ENCODE measurements at regions not wholly inside any gene's neighbourhood (a gene's known extent, or its start where the extent isn't known, plus 50 kb on each side); places are given as distances from the start of the nearest gene placed in this dataset.

DNA sequence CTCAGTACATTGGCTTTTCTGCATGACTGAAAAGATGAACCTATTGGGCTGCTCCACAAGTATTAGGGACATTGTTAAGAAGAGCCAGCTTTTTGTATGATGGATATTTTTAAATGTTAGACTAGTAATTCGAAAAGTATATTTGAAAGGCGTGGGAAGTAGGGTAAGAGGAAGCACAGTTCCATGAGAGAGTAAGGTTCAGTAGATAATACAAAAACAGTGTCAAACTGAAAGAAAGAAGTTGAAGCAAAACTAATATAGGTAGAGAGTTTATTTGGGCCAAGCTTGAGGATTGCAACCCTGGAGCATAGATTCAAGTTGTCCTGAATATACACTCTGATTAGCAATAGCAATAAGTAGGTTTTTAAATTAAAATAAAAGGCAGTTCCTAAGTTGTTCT lies 193.9 kb downstream of the RASSF9 start:
- H3K4me2 ChIP-seq (ENCODE audit: unreplicated experiment) = no peak overlapping the region
- TF ChIP-seq EZH2 (IDR thresholded peaks at IDR 0.05; ENCODE audit: insufficient read depth, poor library complexity, severe bottlenecking) (no peak), EZH2phosphoT487 (IDR thresholded peaks at IDR 0.05; ENCODE audit: insufficient read depth, low read depth) (no peak)
- no peaks in the 10 kb centered on the region for H3K9me2 ChIP-seq (ENCODE audit: insufficient read depth)
- no peaks in the 10 kb centered on the region for H3K9me3 ChIP-seq (ENCODE audit: low read depth)
- 0 out of 2 replicates have a peak overlapping the region, but pooled peaks have one; percentile 4 for H2AFZ ChIP-seq
- H3K79me2 ChIP-seq (ENCODE audit: insufficient read depth) = no peaks in the 10 kb centered on the region
- in situ Hi-C loops (cut with MboI) = no loop called here
- WGBS, 2 experiments (ENCODE audit: low coverage in 1 of 2, low lambda C conversion rate in 2 of 2, missing lambda C conversion rate in 2 of 2) = 95 to 98% methylated on average over 2 of the region's 2 CpGs
- no peak overlapping the region for H3K4me3 ChIP-seq
- no peak overlapping the region for H3K9ac ChIP-seq
- H3K36me3 ChIP-seq (ENCODE audit: low read depth) = no peaks in the 10 kb centered on the region
- no peaks in the 10 kb centered on the region for H4K20me1 ChIP-seq (ENCODE audit: insufficient read depth)
- H3K27ac ChIP-seq = 0 out of 2 replicates have a peak overlapping the region, but pooled peaks have one; percentile 16
- peaks cover 16% of the 10 kb centered on the region for H3F3A ChIP-seq (ENCODE audit: insufficient read depth)
- 0 out of 2 replicates have a peak, but pooled peaks cover 13% of the 10 kb centered on the region for H3K4me1 ChIP-seq (ENCODE audit: insufficient read depth)
- no peaks in the 10 kb centered on the region for H3K27me3 ChIP-seq (replicated peaks; ENCODE audit: insufficient read depth)
- no peak for DNase-seq

DNA sequence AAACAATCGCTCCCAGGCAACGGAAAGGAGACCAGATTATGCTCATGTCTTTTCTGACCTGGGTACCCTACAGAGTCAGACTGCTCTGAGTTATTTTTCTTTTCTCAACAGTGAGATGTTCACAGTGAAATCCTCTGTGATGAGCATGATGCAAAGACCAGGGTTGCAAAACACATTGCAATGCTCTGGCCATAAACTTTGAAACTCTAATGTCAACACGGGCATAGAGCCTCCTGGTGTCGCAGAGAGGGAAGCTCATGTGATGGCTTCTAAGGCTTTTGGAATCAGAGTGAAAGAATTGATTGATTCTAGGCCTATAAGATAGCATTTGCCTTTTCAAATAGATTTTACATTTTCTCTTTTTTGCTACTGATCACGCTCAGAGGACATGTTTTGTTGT lies 193.4 kb downstream of the RASSF9 start:
- H3K4me1 ChIP-seq (ENCODE audit: insufficient read depth) = 0 out of 2 replicates have a peak, but pooled peaks cover 13% of the 10 kb centered on the region
- in situ Hi-C loops (cut with MboI) = no loop called here
- no peak overlapping the region for H3K4me3 ChIP-seq
- H3K4me2 ChIP-seq (ENCODE audit: unreplicated experiment) = no peak overlapping the region
- H3K27ac ChIP-seq = 0 out of 2 replicates have a peak overlapping the region, but pooled peaks have one; percentile 16
- H3F3A ChIP-seq (ENCODE audit: insufficient read depth) = peaks cover 16% of the 10 kb centered on the region
- H2AFZ ChIP-seq = no peak overlapping the region
- H3K27me3 ChIP-seq (replicated peaks; ENCODE audit: insufficient read depth) = no peaks in the 10 kb centered on the region
- no peaks in the 10 kb centered on the region for H3K9me2 ChIP-seq (ENCODE audit: insufficient read depth)
- no peaks in the 10 kb centered on the region for H3K36me3 ChIP-seq (ENCODE audit: low read depth)
- no peak overlapping the region for H3K9ac ChIP-seq
- no peaks in the 10 kb centered on the region for H4K20me1 ChIP-seq (ENCODE audit: insufficient read depth)
- no peaks in the 10 kb centered on the region for H3K79me2 ChIP-seq (ENCODE audit: insufficient read depth)
- H3K9me3 ChIP-seq (ENCODE audit: low read depth) = no peaks in the 10 kb centered on the region
- DNase-seq = peak; percentile 85
- WGBS, 2 experiments (ENCODE audit: low coverage in 1 of 2, low lambda C conversion rate in 2 of 2, missing lambda C conversion rate in 2 of 2) = 70 to 71% methylated on average over 5 of the region's 5 CpGs
- no peak for TF ChIP-seq EZH2phosphoT487 (IDR thresholded peaks at IDR 0.05; ENCODE audit: insufficient read depth, low read depth)
- TF ChIP-seq EZH2 (IDR thresholded peaks at IDR 0.05; ENCODE audit: insufficient read depth, poor library complexity, severe bottlenecking) = no peak

DNA sequence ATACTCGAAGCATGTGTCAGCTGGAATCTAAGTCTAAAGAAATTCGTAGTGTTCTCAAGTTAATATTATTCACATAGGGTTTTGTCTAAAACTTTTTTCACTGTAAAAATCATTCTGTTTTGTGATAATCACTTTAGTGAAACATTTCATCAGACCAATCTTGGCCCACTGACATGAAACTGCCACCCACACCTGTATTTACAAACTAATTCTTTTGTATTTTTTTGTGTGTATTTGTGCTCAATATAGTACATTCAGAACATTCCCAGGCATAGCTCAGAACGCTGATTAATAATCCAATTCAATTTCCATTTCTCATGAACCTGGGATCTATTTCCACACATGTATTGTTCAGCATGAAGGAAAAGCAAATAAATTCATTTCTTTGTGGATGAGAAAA lies 191.7 kb downstream of the RASSF9 start:
- Histone ChIP-seq H3K27me3 (replicated peaks; ENCODE audit: insufficient read depth) (no peaks in the 10 kb centered on the region), H3K4me2 (ENCODE audit: unreplicated experiment) (no peak overlapping the region), H3K36me3 (ENCODE audit: low read depth) (no peaks in the 10 kb centered on the region), H3K9me2 (ENCODE audit: insufficient read depth) (no peaks in the 10 kb centered on the region), H3F3A (ENCODE audit: insufficient read depth) (peaks cover 16% of the 10 kb centered on the region), H2AFZ (no peak overlapping the region), H3K4me3 (no peak overlapping the region), H4K20me1 (ENCODE audit: insufficient read depth) (no peaks in the 10 kb centered on the region), H3K9me3 (ENCODE audit: low read depth) (no peaks in the 10 kb centered on the region), H3K4me1 (ENCODE audit: insufficient read depth) (0 out of 2 replicates have a peak, but pooled peaks cover 13% of the 10 kb centered on the region), H3K27ac (no peak overlapping the region), H3K9ac (no peak overlapping the region), H3K79me2 (ENCODE audit: insufficient read depth) (no peaks in the 10 kb centered on the region)
- in situ Hi-C loops (cut with MboI) = no loop called here
- TF ChIP-seq EZH2 (IDR thresholded peaks at IDR 0.05; ENCODE audit: insufficient read depth, poor library complexity, severe bottlenecking) (no peak), EZH2phosphoT487 (IDR thresholded peaks at IDR 0.05; ENCODE audit: insufficient read depth, low read depth) (no peak)
- DNase-seq = no peak
- WGBS, 2 experiments (ENCODE audit: low coverage in 1 of 2, low lambda C conversion rate in 2 of 2, missing lambda C conversion rate in 2 of 2) = 70 to 77% methylated on average over 3 of the region's 3 CpGs

DNA sequence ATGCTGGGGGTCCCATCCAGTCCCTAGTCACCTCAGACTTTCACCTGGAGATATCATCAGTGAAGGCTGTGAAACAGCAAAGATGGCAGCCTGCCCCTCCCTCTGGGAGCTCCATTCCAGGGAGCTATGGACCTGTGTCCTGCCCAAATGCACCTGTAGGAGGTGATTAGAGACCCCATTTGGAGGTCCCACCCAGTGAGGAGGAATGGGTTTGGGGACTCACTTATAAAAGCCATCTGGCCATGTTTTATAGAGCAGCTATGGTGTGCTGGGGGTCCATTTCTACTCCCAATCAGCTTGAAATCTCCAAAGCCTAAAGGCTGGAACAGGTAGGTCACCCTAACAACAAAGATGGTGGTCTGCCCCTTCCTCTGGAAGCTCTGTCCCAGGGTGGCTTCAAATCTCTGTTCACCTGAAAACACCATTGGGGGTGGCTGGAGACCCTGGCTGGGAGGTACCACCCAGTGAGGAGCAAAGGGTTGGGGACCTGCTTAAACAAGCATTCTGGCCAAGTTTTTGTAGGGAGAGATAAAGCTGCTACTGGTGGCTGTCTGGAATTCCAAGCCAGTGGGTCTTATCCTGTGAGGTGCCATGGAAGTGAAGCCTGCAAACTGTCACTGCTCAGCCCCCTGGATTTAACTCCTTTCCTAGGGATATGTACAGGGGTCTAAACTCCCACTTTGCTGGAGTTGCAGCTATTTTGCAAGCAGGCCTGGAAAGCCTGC lies 182.3 kb downstream of the RASSF9 start:
- Histone ChIP-seq H3K9me3 (ENCODE audit: low read depth) (no peaks in the 10 kb centered on the region), H3K27me3 (replicated peaks; ENCODE audit: insufficient read depth) (no peaks in the 10 kb centered on the region), H3K4me3 (no peak overlapping the region), H3K4me1 (ENCODE audit: insufficient read depth) (no peaks in the 10 kb centered on the region), H4K20me1 (ENCODE audit: insufficient read depth) (no peaks in the 10 kb centered on the region), H3K9me2 (ENCODE audit: insufficient read depth) (no peaks in the 10 kb centered on the region), H3K27ac (no peak overlapping the region), H3K4me2 (ENCODE audit: unreplicated experiment) (no peak overlapping the region), H3K36me3 (ENCODE audit: low read depth) (no peaks in the 10 kb centered on the region), H3K79me2 (ENCODE audit: insufficient read depth) (no peaks in the 10 kb centered on the region), H3K9ac (no peak overlapping the region), H3F3A (ENCODE audit: insufficient read depth) (no peaks in the 10 kb centered on the region), H2AFZ (no peak overlapping the region)
- no peak for DNase-seq
- in situ Hi-C loops (cut with MboI) = no loop called here
- TF ChIP-seq EZH2 (IDR thresholded peaks at IDR 0.05; ENCODE audit: insufficient read depth, poor library complexity, severe bottlenecking) = no peak

Data from GM23248 (cell line).